SK-N-SH treated with all-trans-retinoic acid at 6 μM for 48 hours (cell line): ENCODE measurements at regions not wholly inside any gene's neighbourhood (a gene's known extent, or its start where the extent isn't known, plus 50 kb on each side); places are given as distances from the start of the nearest gene placed in this dataset.

Experiments
- ATAC-seq: fragments of 200-7000 bp; cut with Tn5 transposase; 3 replicates; pipeline ENCODE4 v1.9.1; 2020; ENCODE audit warnings: mild to moderate bottlenecking, moderate library complexity
- ARNTL ChIP-seq: fragments of 450-650 bp; formaldehyde crosslinking; IDR thresholded peaks from 2 replicates; pipeline ENCODE4 v1.5.0; 2020; ENCODE audit warnings: low read depth, mild to moderate bottlenecking, moderate library complexity, borderline replicate concordance
- BACH2 ChIP-seq: fragments of 250-450 bp; sonication (Bioruptor Pico); IDR thresholded peaks from 2 replicates; pipeline ENCODE4 v1.9.0; 2021; ENCODE audit warnings: mild to moderate bottlenecking, borderline replicate concordance
- CREB5 ChIP-seq: fragments of 250-450 bp; sonication (Bioruptor Pico); IDR thresholded peaks from 2 replicates; pipeline ENCODE4 v1.5.1; 2020; ENCODE audit warnings: low read depth, mild to moderate bottlenecking, moderate library complexity
- CSDC2 ChIP-seq: fragments of 250-450 bp; sonication (Bioruptor Pico); IDR thresholded peaks from 2 replicates; pipeline ENCODE4 v1.5.0; 2020; ENCODE audit warnings: mild to moderate bottlenecking, moderate library complexity
- CSRNP3 ChIP-seq: fragments of 250-450 bp; sonication (Bioruptor Pico); IDR thresholded peaks from 2 replicates; pipeline ENCODE4 v1.5.1; 2021; ENCODE audit warnings: mild to moderate bottlenecking, moderate library complexity
- ESRRG ChIP-seq: fragments of 250-450 bp; sonication (Bioruptor Pico); IDR thresholded peaks from 2 replicates; pipeline ENCODE4 v1.6.1; 2021; ENCODE audit warnings: mild to moderate bottlenecking
- GLIS3 ChIP-seq: fragments of 250-450 bp; sonication (Bioruptor Pico); IDR thresholded peaks from 2 replicates; pipeline ENCODE4 v1.5.0; 2020; ENCODE audit warnings: mild to moderate bottlenecking, moderate library complexity
- ISL1 ChIP-seq: fragments of 250-450 bp; sonication (Bioruptor Pico); IDR thresholded peaks from 2 replicates; pipeline ENCODE4 v2.1.2; 2022; ENCODE audit warnings: mild to moderate bottlenecking, moderate library complexity
- OSR1 ChIP-seq: fragments of 250-450 bp; sonication (Bioruptor Pico); IDR thresholded peaks from 2 replicates; pipeline ENCODE4 v1.8.0; 2022; ENCODE audit warnings: moderate library complexity, mild to moderate bottlenecking, inconsistent platforms
- PATZ1 ChIP-seq: fragments of 250-450 bp; sonication (Bioruptor Pico); IDR thresholded peaks from 2 replicates; pipeline ENCODE4 v1.8.0; 2020; ENCODE audit warnings: mild to moderate bottlenecking, moderate library complexity, borderline replicate concordance
- PPARA ChIP-seq: fragments of 250-450 bp; sonication (Bioruptor Pico); IDR thresholded peaks from 2 replicates; pipeline ENCODE4 v1.5.0; 2020; ENCODE audit warnings: mild to moderate bottlenecking, borderline replicate concordance
- RARB ChIP-seq: fragments of 250-450 bp; sonication (Bioruptor Pico); IDR thresholded peaks from 2 replicates; pipeline ENCODE4 v1.8.0; 2021; ENCODE audit warnings: mild to moderate bottlenecking, moderate library complexity
- SNAI2 ChIP-seq: fragments of 250-450 bp; sonication (Bioruptor Pico); IDR thresholded peaks from 2 replicates; pipeline ENCODE4 v1.5.0; 2020; ENCODE audit warnings: mild to moderate bottlenecking, moderate library complexity
- TCF4 ChIP-seq: fragments of 250-450 bp; sonication (Bioruptor Pico); IDR thresholded peaks from 2 replicates; pipeline ENCODE4 v1.8.0; 2021; ENCODE audit warnings: mild to moderate bottlenecking, moderate library complexity, borderline replicate concordance
- TOX ChIP-seq: fragments of 250-450 bp; sonication (Bioruptor Pico); IDR thresholded peaks from 2 replicates; pipeline ENCODE4 v1.8.0; 2021; ENCODE audit warnings: mild to moderate bottlenecking, moderate library complexity, borderline replicate concordance
- ZC3H10 ChIP-seq: fragments of 250-450 bp; sonication (Bioruptor Pico); IDR thresholded peaks from 2 replicates; pipeline ENCODE4 v1.5.1; 2021; ENCODE audit warnings: mild to moderate bottlenecking, moderate library complexity
- ZFP30 ChIP-seq: fragments of 450-650 bp; formaldehyde crosslinking; IDR thresholded peaks from 2 replicates; pipeline ENCODE4 v1.5.0; 2022; ENCODE audit warnings: mild to moderate bottlenecking, moderate library complexity
- ZNF565 ChIP-seq: fragments of 450-650 bp; formaldehyde crosslinking; conservative IDR thresholded peaks from 2 replicates; pipeline ENCODE4 v1.5.0; 2020; ENCODE audit warnings: low read depth, mild to moderate bottlenecking, moderate library complexity
- ZNF70 ChIP-seq: fragments of 450-650 bp; formaldehyde crosslinking; IDR thresholded peaks from 2 replicates; pipeline ENCODE4 v1.5.0; 2020; ENCODE audit warnings: mild to moderate bottlenecking, moderate library complexity
- ZNF8 ChIP-seq: fragments of 450-650 bp; formaldehyde crosslinking; IDR thresholded peaks from 2 replicates; pipeline ENCODE4 v1.5.0; 2020; ENCODE audit warnings: mild to moderate bottlenecking, moderate library complexity
- TF ChIP-seq, protein P1 (sequence below): fragments of 250-450 bp; sonication (Bioruptor Pico); IDR thresholded peaks from 2 replicates; pipeline ENCODE4 v1.8.0; 2021; ENCODE audit warnings: low read depth, mild to moderate bottlenecking, moderate library complexity, borderline replicate concordance

GRCh38 chr20:52921340-52921739 is 50.8 kb upstream of the TSHZ2 start:
- TF ChIP-seq PATZ1 (no peak), CSRNP3 (CRISPR knock-in tag) (no peak), ARNTL (CRISPR knock-in tag) (no peak), ESRRG (CRISPR knock-in tag) (no peak), ZNF8 (no peak), ZNF70 (CRISPR knock-in tag) (no peak), ZC3H10 (CRISPR knock-in tag) (no peak), CSDC2 (CRISPR knock-in tag) (no peak), ISL1 (CRISPR knock-in tag) (no peak), OSR1 (CRISPR knock-in tag) (no peak), RARB (CRISPR knock-in tag) (no peak), GLIS3 (no peak), ZFP30 (CRISPR knock-in tag) (no peak), CREB5 (no peak), TCF4 (no peak)
- TF ChIP-seq, protein P1, sequence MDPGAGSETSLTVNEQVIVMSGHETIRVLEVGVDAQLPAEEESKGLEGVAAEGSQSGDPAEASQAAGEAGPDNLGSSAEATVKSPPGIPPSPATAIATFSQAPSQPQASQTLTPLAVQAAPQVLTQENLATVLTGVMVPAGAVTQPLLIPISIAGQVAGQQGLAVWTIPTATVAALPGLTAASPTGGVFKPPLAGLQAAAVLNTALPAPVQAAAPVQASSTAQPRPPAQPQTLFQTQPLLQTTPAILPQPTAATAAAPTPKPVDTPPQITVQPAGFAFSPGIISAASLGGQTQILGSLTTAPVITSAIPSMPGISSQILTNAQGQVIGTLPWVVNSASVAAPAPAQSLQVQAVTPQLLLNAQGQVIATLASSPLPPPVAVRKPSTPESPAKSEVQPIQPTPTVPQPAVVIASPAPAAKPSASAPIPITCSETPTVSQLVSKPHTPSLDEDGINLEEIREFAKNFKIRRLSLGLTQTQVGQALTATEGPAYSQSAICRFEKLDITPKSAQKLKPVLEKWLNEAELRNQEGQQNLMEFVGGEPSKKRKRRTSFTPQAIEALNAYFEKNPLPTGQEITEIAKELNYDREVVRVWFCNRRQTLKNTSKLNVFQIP (CRISPR knock-in tag): no peak
- no peak for ATAC-seq

- ATAC-seq: no peak
- no peak for TF ChIP-seq PPARA
- TF ChIP-seq, protein P1 (CRISPR knock-in tag): no peak
- TF ChIP-seq ZNF8: no peak
- TF ChIP-seq BACH2: no peak
- no peak for TF ChIP-seq ZFP30 (CRISPR knock-in tag)
- TF ChIP-seq TOX (CRISPR knock-in tag): no peak
- no peak for TF ChIP-seq GLIS3
- no peak for TF ChIP-seq ESRRG (CRISPR knock-in tag)
- no peak for TF ChIP-seq ZNF565
- no peak for TF ChIP-seq ISL1 (CRISPR knock-in tag)
- no peak for TF ChIP-seq CSDC2 (CRISPR knock-in tag)
- TF ChIP-seq TCF4: no peak
- no peak for TF ChIP-seq PATZ1
- TF ChIP-seq OSR1 (CRISPR knock-in tag): no peak
- TF ChIP-seq ZNF70 (CRISPR knock-in tag): no peak
- TF ChIP-seq RARB (CRISPR knock-in tag): no peak
Observed at GRCh38 chr20:52918311-52918710, 53.8 kb upstream of the TSHZ2 start.

- no peak for ATAC-seq
- TF ChIP-seq TOX (CRISPR knock-in tag): no peak
- no peak for TF ChIP-seq ZNF70 (CRISPR knock-in tag)
- TF ChIP-seq BACH2: no peak
- no peak for TF ChIP-seq ZFP30 (CRISPR knock-in tag)
- no peak for TF ChIP-seq ARNTL (CRISPR knock-in tag)
- TF ChIP-seq ESRRG (CRISPR knock-in tag): no peak
- no peak for TF ChIP-seq ISL1 (CRISPR knock-in tag)
- no peak for TF ChIP-seq PATZ1
- no peak for TF ChIP-seq SNAI2 (CRISPR knock-in tag)
- no peak for TF ChIP-seq TCF4
- TF ChIP-seq, protein P1 (CRISPR knock-in tag): no peak
- TF ChIP-seq ZNF565: no peak
- no peak for TF ChIP-seq RARB (CRISPR knock-in tag)
Observed at GRCh38 chr20:52915564-52915963, 56.6 kb upstream of the TSHZ2 start.
